Naive thymus-derived CD4-positive, alpha-beta T cell (primary cell): ENCODE measurements at regions not wholly inside any gene's neighbourhood (a gene's known extent, or its start where the extent isn't known, plus 50 kb on each side); places are given as distances from the start of the nearest gene placed in this dataset.

ENCODE experiments used
- ATAC-seq: fragments of 150-1000 bp; cut with Tn5 transposase; 2 replicates; pipeline ENCODE4 v1.10.0; 2021; ENCODE audit warnings: mild to moderate bottlenecking, moderate library complexity
- CTCF ChIA-PET: fragments of 350-600 bp; sonication (Branson Sonifier 250); formaldehyde crosslinking; loops from one replicate; lab custom pipeline; 2021; ENCODE audit warnings: antibody characterized with exemption; lab: Charles Lee
- POLR2A ChIA-PET: fragments of 350-600 bp; sonication (Branson Sonifier 250); formaldehyde crosslinking; loops from one replicate; lab custom pipeline; 2021; ENCODE audit warnings: antibody characterized with exemption, inconsistent platforms; lab: Charles Lee
- DNase-seq, 9 donors: peaks; one replicate each; pipeline versions ENCODE4 v3.0.0 to v3.0.0-alpha.2; 2020 to 2022; ENCODE audit warnings: mixed read lengths in 1 of 9
- H3K27ac ChIP-seq: one replicate; pipeline ENCODE4 v1.7.0; 2013; ENCODE audit warnings: mild to moderate bottlenecking, low read depth, low read length, moderate library complexity
- H3K27me3 ChIP-seq, 2 donors: one replicate each; pipeline ENCODE4 v1.7.0; 2013; ENCODE audit warnings: low read length in 2 of 2, mild to moderate bottlenecking in 2 of 2, moderate library complexity in 2 of 2; ENCODE audit not compliant: control insufficient read depth in 2 of 2, insufficient read depth in 2 of 2
- H3K36me3 ChIP-seq, 3 experiments: 1 replicate in 2 of 3; 2 replicates in 1 of 3; pipeline ENCODE4 v1.7.0; 2013; ENCODE audit warnings: low read length in 3 of 3, mild to moderate bottlenecking in 3 of 3, moderate library complexity in 1 of 3; ENCODE audit not compliant: insufficient read depth in 3 of 3, control insufficient read depth in 2 of 3
- H3K4me1 ChIP-seq, 2 donors: one replicate each; pipeline ENCODE4 v1.7.0; 2013; ENCODE audit warnings: low read length in 2 of 2, mild to moderate bottlenecking in 2 of 2, moderate library complexity in 1 of 2; ENCODE audit not compliant: control insufficient read depth in 2 of 2, insufficient read depth in 2 of 2
- H3K4me3 ChIP-seq: 2 replicates; pipeline ENCODE4 v1.7.0; 2013; ENCODE audit warnings: mild to moderate bottlenecking, low read length
- H3K9me3 ChIP-seq, 3 experiments: 1 replicate in 2 of 3; 2 replicates in 1 of 3; pipeline ENCODE4 v1.7.0; 2013; ENCODE audit warnings: low read length in 3 of 3; ENCODE audit not compliant: control insufficient read depth in 2 of 3
- H3K27ac Mint-ChIP-seq, 9 donors: one replicate each; pipeline ENCODE4 v1.8.0; 2020 to 2022; ENCODE audit warnings: mixed read lengths in 9 of 9, mild to moderate bottlenecking in 8 of 9, moderate library complexity in 5 of 9, inconsistent platforms in 2 of 9
- H3K27me3 Mint-ChIP-seq, 5 donors: one replicate each; pipeline ENCODE4 v1.8.0; 2021 to 2022; ENCODE audit warnings: mixed read lengths in 5 of 5, mild to moderate bottlenecking in 1 of 5
- H3K36me3 Mint-ChIP-seq, 5 donors: one replicate each; pipeline ENCODE4 v1.8.0; 2020 to 2022; ENCODE audit warnings: mixed read lengths in 5 of 5, mild to moderate bottlenecking in 3 of 5, inconsistent platforms in 1 of 5
- H3K4me1 Mint-ChIP-seq, 7 donors: one replicate each; pipeline ENCODE4 v1.8.0; 2020 to 2022; ENCODE audit warnings: mixed read lengths in 7 of 7, mild to moderate bottlenecking in 3 of 7, inconsistent platforms in 1 of 7
- H3K4me3 Mint-ChIP-seq, 10 donors: one replicate each; pipeline ENCODE4 v1.8.0; 2020 to 2022; ENCODE audit warnings: mild to moderate bottlenecking in 10 of 10, mixed read lengths in 10 of 10, moderate library complexity in 6 of 10, inconsistent platforms in 2 of 10
- H3K9me3 Mint-ChIP-seq, 11 donors: one replicate each; pipeline ENCODE4 v1.8.0; 2020 to 2022; ENCODE audit warnings: mixed read lengths in 11 of 11, mild to moderate bottlenecking in 4 of 11, inconsistent platforms in 1 of 11, moderate library complexity in 1 of 11
- intact Hi-C, 2 donors: fragments of 100-400 bp; cut with micrococcal nuclease; formaldehyde crosslinking; loops; one replicate each; pipeline ENCODE4 v1.15.1; 2023

GRCh38 chrY:8564421-8564820, 772.8 kb upstream of the TSPY4 start:
- Histone ChIP-seq H3K4me1 (no peaks in the 10 kb centered on the region), H3K27me3 (no peaks in the 10 kb centered on the region), H3K36me3 (no peaks in the 10 kb centered on the region), H3K9me3 (no peaks in the 10 kb centered on the region), H3K4me3 (no peak overlapping the region), H3K27ac (no peak overlapping the region)
- no peaks in the 10 kb centered on the region for H3K36me3 Mint-ChIP-seq
- CTCF ChIA-PET = no interaction called here
- no peak for DNase-seq
- no peak overlapping the region for H3K27ac Mint-ChIP-seq
- H3K4me3 Mint-ChIP-seq = no peak overlapping the region
- intact Hi-C loops = no loop called here
- ATAC-seq = no peak
- POLR2A ChIA-PET = no interaction called here
- no peaks in the 10 kb centered on the region for H3K9me3 Mint-ChIP-seq
- H3K4me1 Mint-ChIP-seq = no peaks in the 10 kb centered on the region
- H3K27me3 Mint-ChIP-seq = no peaks in the 10 kb centered on the region

DNA sequence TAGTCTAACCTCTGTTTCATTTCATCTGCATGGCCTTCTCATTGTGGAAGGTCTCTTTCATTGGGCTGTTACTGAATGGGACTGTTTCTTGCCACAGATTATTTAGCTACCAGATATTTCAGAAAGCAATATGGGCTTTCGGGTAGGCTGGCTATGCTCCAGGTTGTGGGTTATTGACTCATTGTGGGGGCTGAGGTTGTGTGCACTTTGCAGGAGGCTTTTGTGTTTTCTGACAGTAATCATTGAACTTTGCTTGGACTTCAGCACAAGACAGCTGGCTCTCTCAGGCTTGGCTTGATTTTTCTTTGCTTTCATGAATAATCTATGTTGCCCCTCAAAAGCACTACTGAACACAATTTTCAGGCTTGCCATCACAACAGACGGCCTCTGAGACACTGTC, 771.1 kb upstream of the TSPY4 start:
- H3K4me1 Mint-ChIP-seq = no peaks in the 10 kb centered on the region
- H3K36me3 Mint-ChIP-seq = no peaks in the 10 kb centered on the region
- no peaks in the 10 kb centered on the region for H3K27me3 ChIP-seq
- POLR2A ChIA-PET = no interaction called here
- H3K27ac Mint-ChIP-seq = no peak overlapping the region
- H3K4me3 Mint-ChIP-seq = no peak overlapping the region
- DNase-seq (no peak), ATAC-seq (no peak)
- no peak overlapping the region for H3K27ac ChIP-seq
- H3K9me3 ChIP-seq = no peaks in the 10 kb centered on the region
- no peaks in the 10 kb centered on the region for H3K9me3 Mint-ChIP-seq
- intact Hi-C loops = no loop called here
- H3K27me3 Mint-ChIP-seq = no peaks in the 10 kb centered on the region
- no peaks in the 10 kb centered on the region for H3K4me1 ChIP-seq
- CTCF ChIA-PET = no interaction called here
- no peak overlapping the region for H3K4me3 ChIP-seq
- H3K36me3 ChIP-seq = no peaks in the 10 kb centered on the region

DNA sequence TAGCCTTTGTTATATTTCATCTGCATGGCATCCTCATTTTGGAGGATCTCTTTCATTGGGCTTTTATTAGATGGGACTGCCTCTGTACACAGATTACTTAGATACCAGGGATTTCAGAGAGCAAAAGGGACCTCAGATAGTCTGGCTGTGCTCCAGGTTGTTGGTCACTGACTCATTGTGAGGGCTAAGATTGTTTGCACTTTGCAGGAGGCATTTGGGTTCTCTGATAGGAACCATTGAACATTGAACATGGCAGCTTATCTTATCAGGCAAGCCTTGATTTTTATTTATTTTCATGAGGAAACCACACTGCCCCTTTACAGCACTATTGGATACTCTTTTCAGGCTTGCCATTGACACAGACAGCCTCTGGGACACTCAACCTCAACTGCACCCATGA, 766.9 kb upstream of the TSPY4 start:
- Histone ChIP-seq H3K27ac (no peak overlapping the region), H3K4me3 (no peak overlapping the region), H3K9me3 (no peaks in the 10 kb centered on the region), H3K4me1 (no peaks in the 10 kb centered on the region), H3K36me3 (no peaks in the 10 kb centered on the region), H3K27me3 (no peaks in the 10 kb centered on the region)
- Mint-ChIP-seq H3K4me3 (no peak overlapping the region), H3K4me1 (no peaks in the 10 kb centered on the region), H3K36me3 (no peaks in the 10 kb centered on the region), H3K27me3 (peaks cover 0 to 6% (median 0%) of the 10 kb centered on the region in 5 donors), H3K27ac (no peak overlapping the region), H3K9me3 (no peaks in the 10 kb centered on the region)
- intact Hi-C loops = no loop called here
- POLR2A ChIA-PET = no interaction called here
- ATAC-seq = no peak
- CTCF ChIA-PET = no interaction called here
- no peak for DNase-seq

DNA sequence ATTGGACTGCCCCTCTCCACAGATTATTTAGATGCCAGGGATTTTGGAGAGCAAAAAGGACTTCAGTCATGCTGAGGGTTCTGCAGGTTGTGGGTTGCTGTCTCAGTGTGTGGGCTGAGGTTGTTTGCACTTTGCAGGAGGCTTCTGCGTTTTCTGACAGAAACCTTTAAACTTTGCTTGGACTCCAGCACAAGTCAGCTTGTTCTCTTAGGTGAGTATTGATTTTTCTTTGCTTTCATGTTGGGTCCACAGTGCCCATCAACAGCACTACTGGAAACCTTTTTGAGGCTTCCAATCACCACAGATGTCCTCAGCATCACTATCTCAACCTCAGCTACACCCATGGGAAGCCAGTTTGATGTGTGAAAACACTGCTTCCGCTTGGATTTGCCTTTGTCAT, 764.3 kb upstream of the TSPY4 start:
- Mint-ChIP-seq H3K9me3 (no peaks in the 10 kb centered on the region), H3K4me1 (no peaks in the 10 kb centered on the region), H3K36me3 (no peaks in the 10 kb centered on the region), H3K4me3 (no peak overlapping the region), H3K27me3 (peaks cover 0 to 6% (median 0%) of the 10 kb centered on the region in 5 donors), H3K27ac (no peak overlapping the region)
- intact Hi-C loops = no loop called here
- CTCF ChIA-PET = no interaction called here
- no peaks in the 10 kb centered on the region for H3K9me3 ChIP-seq
- no peaks in the 10 kb centered on the region for H3K36me3 ChIP-seq
- POLR2A ChIA-PET = no interaction called here
- H3K4me1 ChIP-seq = no peaks in the 10 kb centered on the region
- no peak overlapping the region for H3K27ac ChIP-seq
- DNase-seq = no peak
- H3K4me3 ChIP-seq = no peak overlapping the region
- ATAC-seq = no peak
- no peaks in the 10 kb centered on the region for H3K27me3 ChIP-seq

GRCh38 chrY:8582277-8582850, 754.9 kb upstream of the TSPY4 start:
- ChIA-PET POLR2A (no interaction called here), CTCF (no interaction called here)
- H3K36me3 Mint-ChIP-seq = no peaks in the 10 kb centered on the region
- no peaks in the 10 kb centered on the region for H3K9me3 ChIP-seq
- H3K9me3 Mint-ChIP-seq = no peaks in the 10 kb centered on the region
- H3K27ac Mint-ChIP-seq = no peak overlapping the region
- no peaks in the 10 kb centered on the region for H3K27me3 Mint-ChIP-seq
- DNase-seq (no peak), ATAC-seq (no peak)
- no peak overlapping the region for H3K4me3 ChIP-seq
- no peaks in the 10 kb centered on the region for H3K27me3 ChIP-seq
- intact Hi-C loops = no loop called here
- no peaks in the 10 kb centered on the region for H3K4me1 Mint-ChIP-seq
- H3K27ac ChIP-seq = no peak overlapping the region
- H3K36me3 ChIP-seq = no peaks in the 10 kb centered on the region
- H3K4me1 ChIP-seq = no peaks in the 10 kb centered on the region
- H3K4me3 Mint-ChIP-seq = no peak overlapping the region

DNA sequence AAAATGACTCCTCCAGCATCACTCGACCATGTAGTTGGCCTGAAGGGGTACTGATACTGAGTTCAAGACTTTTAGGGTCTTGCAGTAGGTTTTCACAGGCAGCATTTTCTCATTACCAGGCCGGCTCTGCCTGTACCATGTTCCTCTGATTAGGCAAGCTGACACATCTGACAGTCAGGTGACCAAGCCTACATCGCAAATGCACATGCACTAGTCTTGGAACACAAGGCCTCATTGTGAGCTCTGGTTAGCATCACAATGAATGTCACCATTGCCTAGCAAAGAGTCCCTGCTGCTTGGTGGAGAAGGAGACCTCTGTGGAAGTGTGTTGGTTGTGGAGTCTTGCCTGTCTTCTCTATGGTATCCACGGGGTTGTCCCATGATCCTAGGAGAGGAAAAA, 754.1 kb upstream of the TSPY4 start:
- Histone ChIP-seq H3K9me3 (no peaks in the 10 kb centered on the region), H3K27me3 (no peaks in the 10 kb centered on the region), H3K4me1 (no peaks in the 10 kb centered on the region), H3K36me3 (no peaks in the 10 kb centered on the region), H3K4me3 (no peak overlapping the region), H3K27ac (no peak overlapping the region)
- Mint-ChIP-seq H3K27me3 (no peaks in the 10 kb centered on the region), H3K4me1 (no peaks in the 10 kb centered on the region), H3K9me3 (no peaks in the 10 kb centered on the region), H3K36me3 (no peaks in the 10 kb centered on the region), H3K4me3 (no peak overlapping the region), H3K27ac (no peak overlapping the region)
- ATAC-seq = no peak
- CTCF ChIA-PET = no interaction called here
- DNase-seq = no peak
- POLR2A ChIA-PET = no interaction called here
- intact Hi-C loops = no loop called here

- no peak overlapping the region for H3K4me3 Mint-ChIP-seq
- H3K27me3 Mint-ChIP-seq = peaks cover 0 to 2% (median 0%) of the 10 kb centered on the region in 5 donors
Measured at GRCh38 chrY:8590641-8591040, 746.6 kb upstream of the TSPY4 start.

More at GRCh38 chrY:8590641-8591040, 746.6 kb upstream of the TSPY4 start:
- H3K4me1 ChIP-seq = no peaks in the 10 kb centered on the region
- H3K27me3 ChIP-seq = no peaks in the 10 kb centered on the region
- Mint-ChIP-seq H3K27ac (no peak overlapping the region), H3K4me1 (no peaks in the 10 kb centered on the region), H3K36me3 (no peaks in the 10 kb centered on the region), H3K9me3 (no peaks in the 10 kb centered on the region)
- no peaks in the 10 kb centered on the region for H3K36me3 ChIP-seq
- H3K4me3 ChIP-seq = no peak overlapping the region
- no peak overlapping the region for H3K27ac ChIP-seq
- POLR2A ChIA-PET = no interaction called here
- CTCF ChIA-PET = no interaction called here
- no peaks in the 10 kb centered on the region for H3K9me3 ChIP-seq
- DNase-seq = no peak
- ATAC-seq = no peak
- intact Hi-C loops = no loop called here
